HAP-1 (cell line): ENCODE measurements at regions not wholly inside any gene's neighbourhood (a gene's known extent, or its start where the extent isn't known, plus 50 kb on each side); places are given as distances from the start of the nearest gene placed in this dataset.

Experiments used
- DNase-seq, 2 experiments: peaks; one replicate each; pipeline ENCODE4 v3.0.0-alpha.2; 2016 to 2020; ENCODE audit warnings: low spot score in 2 of 2
- H3K27me3 ChIP-seq: fragments of 250-450 bp; sonication (Bioruptor Pico); 2 replicates; pipeline ENCODE4 v1.5.1; 2020; ENCODE audit warnings: low read depth, mild to moderate bottlenecking, moderate library complexity
- H3K36me3 ChIP-seq: fragments of 250-450 bp; sonication (Bioruptor Pico); replicated peaks from 2 replicates; pipeline ENCODE4 v1.5.1; 2020; ENCODE audit warnings: mild to moderate bottlenecking
- H3K4me1 ChIP-seq: fragments of 250-450 bp; sonication (Bioruptor Pico); 2 replicates; pipeline ENCODE4 v1.5.1; 2020; ENCODE audit warnings: mild to moderate bottlenecking
- H3K4me3 ChIP-seq: fragments of 250-450 bp; sonication (Bioruptor Pico); 2 replicates; pipeline ENCODE4 v1.5.1; 2020; ENCODE audit warnings: mild to moderate bottlenecking, moderate library complexity
- H3K9me3 ChIP-seq: fragments of 250-450 bp; sonication (Bioruptor Pico); 2 replicates; pipeline ENCODE4 v1.5.1; 2020; ENCODE audit warnings: mild to moderate bottlenecking, moderate library complexity
- in situ Hi-C: fragments of 300-500 bp; cut with MboI; formaldehyde crosslinking; loops from 3 replicates; pipeline ENCODE4 v1.14.3; 2020; ENCODE audit warnings: low sequenced_read_pairs, inconsistent platforms, mixed read lengths

DNA sequence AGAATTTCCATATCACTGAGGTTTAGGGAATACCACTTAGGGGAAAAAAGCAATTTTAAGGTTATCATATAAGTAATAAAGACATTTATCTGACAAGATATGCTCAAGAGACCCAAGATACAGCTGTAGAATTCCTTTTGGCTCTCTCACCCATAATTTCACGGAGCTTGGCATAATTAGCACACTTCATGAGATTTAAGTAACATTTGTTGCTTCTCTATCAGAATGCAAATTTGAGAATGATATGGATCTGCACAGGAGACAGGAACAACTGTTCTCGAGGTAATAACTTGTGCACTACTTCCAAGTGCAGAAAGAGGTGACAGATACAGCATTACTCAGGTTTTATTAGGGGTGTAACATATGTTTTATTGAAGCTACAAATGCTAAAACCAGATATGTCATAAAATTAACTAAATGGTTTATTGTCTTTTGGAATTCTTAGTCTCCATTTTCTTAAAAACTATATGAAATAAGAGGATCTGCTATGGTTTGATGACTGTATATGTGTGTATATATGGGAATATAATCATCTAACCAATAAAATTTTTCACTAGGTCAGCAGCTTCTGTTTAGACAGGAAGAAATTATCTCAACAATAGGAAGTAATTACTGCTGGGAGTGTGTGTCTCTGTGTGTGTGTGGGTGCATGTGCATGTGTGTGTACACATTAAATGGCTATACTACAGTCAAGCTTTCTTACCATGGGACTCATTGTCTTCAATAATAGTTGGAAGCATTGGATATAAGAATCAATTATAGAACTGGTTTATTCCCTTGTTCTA lies 401.3 kb downstream of the PCDH17 start:
- in situ Hi-C loops: no loop called here
- no peaks in the 10 kb centered on the region for H3K36me3 ChIP-seq
- H3K9me3 ChIP-seq: no peaks in the 10 kb centered on the region
- no peak overlapping the region for H3K4me3 ChIP-seq
- H3K4me1 ChIP-seq: no peaks in the 10 kb centered on the region
- DNase-seq: no peak
- no peaks in the 10 kb centered on the region for H3K27me3 ChIP-seq

GRCh38 chr13:58043971-58044370 lies 412.4 kb downstream of the PCDH17 start:
- Histone ChIP-seq H3K27me3 (no peaks in the 10 kb centered on the region; the same call in 1 of the 2 replicates), H3K4me3 (no peak overlapping the region), H3K9me3 (no peaks in the 10 kb centered on the region), H3K4me1 (no peaks in the 10 kb centered on the region), H3K36me3 (no peaks in the 10 kb centered on the region)
- no peak for DNase-seq
- in situ Hi-C loops: no loop called here

DNA sequence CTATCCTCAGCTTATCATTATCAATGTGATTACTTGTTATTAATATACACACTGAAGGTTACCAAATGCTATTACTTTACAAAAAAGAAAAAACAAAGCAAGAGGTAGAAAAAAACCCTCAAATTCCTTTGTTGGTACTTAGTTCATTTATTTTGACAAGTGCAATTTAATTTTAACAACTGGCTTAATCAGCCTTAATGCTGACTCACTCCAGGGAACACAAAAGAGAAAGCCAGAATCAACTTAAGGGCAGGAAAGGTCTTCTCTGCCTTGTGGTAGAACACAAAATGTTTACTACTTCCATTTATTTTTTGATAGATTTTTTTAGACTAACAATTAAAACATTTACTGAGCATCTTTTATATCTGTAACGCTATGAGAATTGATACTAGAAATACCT lies 417.1 kb downstream of the PCDH17 start:
- in situ Hi-C loops: no loop called here
- no peaks in the 10 kb centered on the region; the same call in 1 of the 2 replicates for H3K27me3 ChIP-seq
- no peaks in the 10 kb centered on the region for H3K36me3 ChIP-seq
- no peaks in the 10 kb centered on the region for H3K4me1 ChIP-seq
- H3K9me3 ChIP-seq: no peaks in the 10 kb centered on the region
- DNase-seq: no peak
- H3K4me3 ChIP-seq: no peak overlapping the region

- no peak for DNase-seq
- no peak overlapping the region for H3K4me3 ChIP-seq
- H3K36me3 ChIP-seq: no peaks in the 10 kb centered on the region
- in situ Hi-C loops: no loop called here
- no peaks in the 10 kb centered on the region for H3K9me3 ChIP-seq
- H3K27me3 ChIP-seq: no peaks in the 10 kb centered on the region
- no peaks in the 10 kb centered on the region for H3K4me1 ChIP-seq
Observed at GRCh38 chr13:58051396-58051795, 419.9 kb downstream of the PCDH17 start.

- in situ Hi-C loops: no loop called here
- DNase-seq: no peak
- no peaks in the 10 kb centered on the region for H3K27me3 ChIP-seq
- H3K4me1 ChIP-seq: no peaks in the 10 kb centered on the region
- no peak overlapping the region for H3K4me3 ChIP-seq
- H3K9me3 ChIP-seq: no peaks in the 10 kb centered on the region
- H3K36me3 ChIP-seq: no peaks in the 10 kb centered on the region
Observed at GRCh38 chr13:58051807-58052375, 420.3 kb downstream of the PCDH17 start.

DNA sequence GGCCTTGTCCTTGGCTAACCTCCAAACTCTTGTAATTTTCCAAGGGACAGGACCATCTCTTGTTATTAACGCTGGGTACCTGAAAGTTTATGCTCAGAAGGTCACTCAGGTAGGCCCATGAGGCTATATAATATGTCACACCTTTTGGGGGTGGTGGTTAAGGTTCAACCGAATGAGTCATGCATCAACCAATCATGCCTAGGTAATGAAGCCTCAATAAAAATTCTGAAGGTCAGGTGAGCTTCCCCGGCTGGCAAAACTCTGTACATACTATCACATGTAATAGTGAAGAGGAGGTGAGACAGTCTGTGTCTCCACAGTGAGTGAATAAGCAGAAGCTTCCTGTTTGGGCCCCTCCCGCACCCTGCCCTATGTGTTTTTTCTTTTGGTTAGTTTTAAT lies 424.9 kb downstream of the PCDH17 start:
- no peak overlapping the region for H3K4me3 ChIP-seq
- H3K9me3 ChIP-seq: no peaks in the 10 kb centered on the region
- H3K36me3 ChIP-seq: no peaks in the 10 kb centered on the region
- no peaks in the 10 kb centered on the region for H3K4me1 ChIP-seq
- H3K27me3 ChIP-seq: no peaks in the 10 kb centered on the region
- no peak for DNase-seq
- in situ Hi-C loops: no loop called here

GRCh38 chr13:58059624-58060023 lies 428.1 kb downstream of the PCDH17 start:
- in situ Hi-C loops: no loop called here
- no peaks in the 10 kb centered on the region for H3K9me3 ChIP-seq
- no peaks in the 10 kb centered on the region for H3K36me3 ChIP-seq
- DNase-seq: no peak
- H3K4me1 ChIP-seq: no peaks in the 10 kb centered on the region
- H3K27me3 ChIP-seq: no peaks in the 10 kb centered on the region
- no peak overlapping the region for H3K4me3 ChIP-seq

- DNase-seq: peak; percentile 43 to 59
- Histone ChIP-seq H3K4me3 (no peak overlapping the region), H3K9me3 (no peaks in the 10 kb centered on the region), H3K4me1 (peaks cover 22% of the 10 kb centered on the region), H3K36me3 (no peaks in the 10 kb centered on the region), H3K27me3 (no peaks in the 10 kb centered on the region)
- in situ Hi-C loops: no loop called here
Observed at GRCh38 chr13:58080806-58081205, 449.3 kb downstream of the PCDH17 start.

- Histone ChIP-seq H3K4me1 (peaks cover 22% of the 10 kb centered on the region), H3K27me3 (no peaks in the 10 kb centered on the region), H3K4me3 (no peak overlapping the region), H3K36me3 (no peaks in the 10 kb centered on the region), H3K9me3 (no peaks in the 10 kb centered on the region)
- in situ Hi-C loops: no loop called here
- peak; percentile 43 to 85 for DNase-seq
Observed at GRCh38 chr13:58081301-58081820, 449.8 kb downstream of the PCDH17 start.

DNA sequence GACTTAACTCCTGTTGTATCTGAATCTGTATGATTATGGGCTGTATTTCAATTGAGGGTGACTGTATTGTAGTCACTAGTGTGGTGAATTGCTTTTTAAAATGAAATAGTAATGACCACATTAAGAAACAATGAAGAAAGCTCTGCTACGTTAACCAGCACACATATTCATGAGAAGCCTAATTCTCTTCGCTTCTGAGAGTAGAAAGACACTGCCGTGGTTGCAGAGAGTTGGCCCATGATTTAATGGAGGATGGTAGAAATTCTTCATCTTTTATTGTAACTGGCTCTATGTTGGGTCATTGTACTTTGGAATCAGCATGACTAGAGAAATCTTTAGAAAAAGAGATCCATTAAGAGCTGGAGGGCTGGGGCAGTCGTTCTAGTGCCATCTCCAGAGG lies 451.5 kb downstream of the PCDH17 start:
- Histone ChIP-seq H3K36me3 (no peaks in the 10 kb centered on the region), H3K4me3 (no peak overlapping the region), H3K27me3 (no peaks in the 10 kb centered on the region), H3K9me3 (no peaks in the 10 kb centered on the region), H3K4me1 (peaks cover 22% of the 10 kb centered on the region)
- in situ Hi-C loops: no loop called here
- DNase-seq: no peak

DNA sequence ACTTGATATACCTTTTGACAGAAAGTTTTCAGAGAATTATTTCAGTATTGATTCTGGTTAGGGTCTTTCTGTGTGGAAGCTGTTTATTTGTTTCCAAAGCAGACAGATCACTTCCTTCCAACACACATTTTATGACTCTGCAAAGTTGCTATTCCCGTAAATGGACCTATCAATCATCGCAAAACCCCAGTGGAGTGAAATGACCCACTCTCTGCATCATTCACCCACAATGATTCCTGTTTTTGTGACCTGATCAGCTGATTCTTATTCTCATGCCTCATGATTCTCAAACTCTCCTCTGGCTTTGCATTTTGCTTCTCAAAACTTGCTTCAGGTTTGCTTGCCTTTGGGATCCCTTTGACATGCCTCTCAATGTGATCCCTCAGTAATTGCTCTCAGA lies 453.7 kb downstream of the PCDH17 start:
- in situ Hi-C loops: no loop called here
- H3K27me3 ChIP-seq: no peaks in the 10 kb centered on the region

DNA sequence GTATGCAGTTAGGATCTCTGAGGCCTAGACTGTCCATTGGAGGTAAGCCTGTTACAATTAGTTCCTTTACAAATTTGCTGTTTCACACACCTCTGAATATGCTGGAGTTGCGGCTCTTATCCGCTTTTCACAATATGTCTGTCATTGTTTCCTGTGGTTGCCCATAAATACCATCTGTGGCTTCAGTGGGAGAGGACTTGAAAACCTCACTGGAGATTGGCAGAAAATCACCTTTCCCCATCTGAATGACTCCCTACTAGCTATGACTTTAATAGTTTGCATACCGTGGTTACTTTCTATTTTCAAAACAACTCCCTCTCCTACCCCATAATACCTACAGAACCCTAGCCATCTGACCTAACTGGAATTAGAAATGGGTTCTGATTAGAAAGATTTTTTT lies 454.3 kb downstream of the PCDH17 start:
- no peaks in the 10 kb centered on the region for H3K27me3 ChIP-seq
- H3K9me3 ChIP-seq: no peaks in the 10 kb centered on the region
- no peak overlapping the region for H3K4me3 ChIP-seq
- no peaks in the 10 kb centered on the region for H3K36me3 ChIP-seq
- in situ Hi-C loops: no loop called here
- DNase-seq: no peak
- H3K4me1 ChIP-seq: peaks cover 12% of the 10 kb centered on the region

More for the DNA sequence above, 453.7 kb downstream of the PCDH17 start:
- Histone ChIP-seq H3K9me3 (no peaks in the 10 kb centered on the region), H3K4me3 (no peak overlapping the region), H3K36me3 (no peaks in the 10 kb centered on the region), H3K4me1 (peaks cover 16% of the 10 kb centered on the region)
- DNase-seq: no peak

- no peaks in the 10 kb centered on the region for H3K27me3 ChIP-seq
- no peaks in the 10 kb centered on the region for H3K4me1 ChIP-seq
- no peaks in the 10 kb centered on the region for H3K36me3 ChIP-seq
- in situ Hi-C loops: no loop called here
- no peaks in the 10 kb centered on the region for H3K9me3 ChIP-seq
- no peak for DNase-seq
- H3K4me3 ChIP-seq: no peak overlapping the region
Observed at GRCh38 chr13:58087566-58087965, 456.0 kb downstream of the PCDH17 start.

GRCh38 chr13:58093394-58093793 lies 461.9 kb downstream of the PCDH17 start:
- H3K4me1 ChIP-seq: no peaks in the 10 kb centered on the region; the same call in 1 of the 2 replicates
- peak in 1 of 2 experiments; percentile 22 for DNase-seq
- H3K27me3 ChIP-seq: no peaks in the 10 kb centered on the region
- in situ Hi-C loops: no loop called here
- H3K4me3 ChIP-seq: no peak overlapping the region
- H3K9me3 ChIP-seq: no peaks in the 10 kb centered on the region
- H3K36me3 ChIP-seq: no peaks in the 10 kb centered on the region
